ENCODE measurements at regions not wholly inside any gene's neighbourhood (a gene's known extent, or its start where the extent isn't known, plus 50 kb on each side); places are given as distances from the start of the nearest gene placed in this dataset.

DNA sequence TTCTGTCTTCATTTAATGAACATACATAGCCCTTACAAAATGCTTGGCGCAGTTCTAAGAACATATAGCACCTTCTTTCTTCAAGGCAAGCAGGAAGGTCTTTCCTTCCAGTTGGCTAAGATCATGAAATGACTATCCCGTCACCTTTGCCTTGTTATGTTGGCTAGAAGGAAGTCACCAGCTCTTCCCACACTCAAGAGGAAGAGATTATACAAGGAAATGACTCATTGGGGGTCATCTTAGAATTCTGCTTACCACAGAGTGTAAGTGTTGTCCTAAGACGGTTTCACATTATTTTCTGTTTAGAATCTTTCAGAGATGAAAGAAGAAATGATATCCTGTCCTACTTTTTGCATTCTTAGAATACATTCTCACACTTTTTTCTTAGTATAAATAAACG is 808.0 kb upstream of the LUZP2 start:
- H3K36me3 Mint-ChIP-seq (ENCODE audit: insufficient read depth): no peaks in the 10 kb centered on the region

DNA sequence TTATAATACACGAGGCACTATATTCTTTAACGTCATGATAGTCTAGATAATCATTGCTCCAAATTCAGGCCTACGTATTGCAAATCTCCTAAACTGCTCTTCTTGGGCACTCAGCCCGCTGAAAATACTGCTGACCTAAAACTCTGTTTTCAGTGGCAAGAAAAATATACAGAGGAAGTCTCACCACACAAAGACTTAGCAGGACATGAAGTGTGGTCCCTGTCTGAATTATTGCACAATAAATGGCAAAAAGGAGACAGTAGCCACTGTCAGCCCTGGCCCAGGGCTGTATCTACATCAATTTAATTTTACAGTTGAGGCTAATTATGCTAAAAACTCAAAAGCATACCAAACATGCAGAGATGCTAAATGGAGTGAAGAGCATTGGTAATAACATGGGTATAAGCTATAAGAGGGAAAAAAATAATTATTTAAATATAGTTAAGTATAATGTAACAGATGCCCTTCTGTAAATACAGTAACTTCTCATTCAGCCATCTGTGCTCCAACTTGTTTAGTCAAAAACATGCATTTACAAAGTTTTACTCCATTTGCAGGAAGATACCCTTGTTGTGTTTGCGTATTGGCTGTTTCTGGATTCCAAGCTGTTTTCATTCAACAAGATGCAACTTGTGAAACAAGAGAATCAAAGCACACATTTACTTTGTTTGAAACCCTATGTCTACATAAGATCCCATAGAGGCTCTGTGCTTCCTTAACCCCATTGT is 800.0 kb upstream of the LUZP2 start:
- H3K4me3 Mint-ChIP-seq (ENCODE audit: low read depth): no peak overlapping the region
- TF ChIP-seq, protein P1, sequence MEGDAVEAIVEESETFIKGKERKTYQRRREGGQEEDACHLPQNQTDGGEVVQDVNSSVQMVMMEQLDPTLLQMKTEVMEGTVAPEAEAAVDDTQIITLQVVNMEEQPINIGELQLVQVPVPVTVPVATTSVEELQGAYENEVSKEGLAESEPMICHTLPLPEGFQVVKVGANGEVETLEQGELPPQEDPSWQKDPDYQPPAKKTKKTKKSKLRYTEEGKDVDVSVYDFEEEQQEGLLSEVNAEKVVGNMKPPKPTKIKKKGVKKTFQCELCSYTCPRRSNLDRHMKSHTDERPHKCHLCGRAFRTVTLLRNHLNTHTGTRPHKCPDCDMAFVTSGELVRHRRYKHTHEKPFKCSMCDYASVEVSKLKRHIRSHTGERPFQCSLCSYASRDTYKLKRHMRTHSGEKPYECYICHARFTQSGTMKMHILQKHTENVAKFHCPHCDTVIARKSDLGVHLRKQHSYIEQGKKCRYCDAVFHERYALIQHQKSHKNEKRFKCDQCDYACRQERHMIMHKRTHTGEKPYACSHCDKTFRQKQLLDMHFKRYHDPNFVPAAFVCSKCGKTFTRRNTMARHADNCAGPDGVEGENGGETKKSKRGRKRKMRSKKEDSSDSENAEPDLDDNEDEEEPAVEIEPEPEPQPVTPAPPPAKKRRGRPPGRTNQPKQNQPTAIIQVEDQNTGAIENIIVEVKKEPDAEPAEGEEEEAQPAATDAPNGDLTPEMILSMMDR (IDR thresholded peaks at IDR 0.05; ENCODE audit: unreplicated experiment): no peak
- H3K27ac Mint-ChIP-seq: no peak overlapping the region
- H3K9me3 Mint-ChIP-seq (ENCODE audit: low read depth): no peaks in the 10 kb centered on the region
- no peaks in the 10 kb centered on the region for H3K27me3 Mint-ChIP-seq
- DNase-seq (ENCODE audit: low spot score, unreplicated experiment): no peak
- H3K36me3 Mint-ChIP-seq (ENCODE audit: insufficient read depth): no peaks in the 10 kb centered on the region
- no peaks in the 10 kb centered on the region for H3K4me1 Mint-ChIP-seq (ENCODE audit: low read depth)

More for the DNA sequence above, 808.0 kb upstream of the LUZP2 start:
- Mint-ChIP-seq H3K27me3 (no peaks in the 10 kb centered on the region), H3K4me1 (ENCODE audit: low read depth) (peaks cover 6% of the 10 kb centered on the region), H3K27ac (no peak overlapping the region), H3K4me3 (ENCODE audit: low read depth) (no peak overlapping the region), H3K9me3 (ENCODE audit: low read depth) (no peaks in the 10 kb centered on the region)
- no peak for DNase-seq (ENCODE audit: low spot score, unreplicated experiment)
- TF ChIP-seq, protein P1 (IDR thresholded peaks at IDR 0.05; ENCODE audit: unreplicated experiment): no peak

GRCh38 chr11:23704183-23704582 is 792.7 kb upstream of the LUZP2 start:
- Mint-ChIP-seq H3K9me3 (ENCODE audit: low read depth) (no peaks in the 10 kb centered on the region), H3K27me3 (no peaks in the 10 kb centered on the region), H3K27ac (no peak overlapping the region), H3K4me3 (ENCODE audit: low read depth) (no peak overlapping the region), H3K36me3 (ENCODE audit: insufficient read depth) (no peaks in the 10 kb centered on the region), H3K4me1 (ENCODE audit: low read depth) (peaks cover 2% of the 10 kb centered on the region)
- DNase-seq (ENCODE audit: low spot score, unreplicated experiment): no peak
- TF ChIP-seq, protein P1 (IDR thresholded peaks at IDR 0.05; ENCODE audit: unreplicated experiment): no peak

DNA sequence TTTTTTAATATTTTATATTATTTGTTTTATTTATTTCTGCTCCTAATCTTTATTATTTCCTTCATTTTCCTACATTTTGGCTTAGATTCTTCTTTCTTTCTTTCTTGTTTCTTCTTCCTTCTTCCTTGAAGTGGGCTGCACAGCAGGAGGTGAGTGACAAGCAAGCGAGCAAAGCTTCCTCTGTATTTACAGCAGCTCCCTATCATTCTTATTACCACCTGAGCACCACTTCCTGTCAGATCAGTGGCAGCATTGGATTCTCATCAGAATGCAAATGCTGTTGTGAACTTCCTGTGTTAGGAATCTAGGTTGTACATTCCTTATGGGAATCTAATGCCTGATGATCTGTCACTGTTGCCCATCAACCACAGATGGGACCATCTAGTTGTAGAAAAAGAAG is 784.9 kb upstream of the LUZP2 start:
- no peak overlapping the region for H3K27ac Mint-ChIP-seq

GRCh38 chr11:23719016-23719415 is 777.8 kb upstream of the LUZP2 start:
- no peaks in the 10 kb centered on the region for H3K36me3 Mint-ChIP-seq (ENCODE audit: insufficient read depth)
- no peak overlapping the region for H3K27ac Mint-ChIP-seq
- DNase-seq (ENCODE audit: low spot score, unreplicated experiment): no peak
- H3K4me3 Mint-ChIP-seq (ENCODE audit: low read depth): no peak overlapping the region
- no peaks in the 10 kb centered on the region for H3K4me1 Mint-ChIP-seq (ENCODE audit: low read depth)
- H3K27me3 Mint-ChIP-seq: no peaks in the 10 kb centered on the region
- peaks cover 15% of the 10 kb centered on the region for H3K9me3 Mint-ChIP-seq (ENCODE audit: low read depth)
- TF ChIP-seq, protein P1 (IDR thresholded peaks at IDR 0.05; ENCODE audit: unreplicated experiment): no peak

More for the DNA sequence above, 784.9 kb upstream of the LUZP2 start:
- H3K36me3 Mint-ChIP-seq (ENCODE audit: insufficient read depth): no peaks in the 10 kb centered on the region
- TF ChIP-seq, protein P1 (IDR thresholded peaks at IDR 0.05; ENCODE audit: unreplicated experiment): no peak
- no peaks in the 10 kb centered on the region for H3K4me1 Mint-ChIP-seq (ENCODE audit: low read depth)
- H3K9me3 Mint-ChIP-seq (ENCODE audit: low read depth): peaks cover 14% of the 10 kb centered on the region
- H3K4me3 Mint-ChIP-seq (ENCODE audit: low read depth): no peak overlapping the region
- no peaks in the 10 kb centered on the region for H3K27me3 Mint-ChIP-seq
- no peak for DNase-seq (ENCODE audit: low spot score, unreplicated experiment)

Data from progenitor cell of endocrine pancreas (in vitro differentiated cells).